ENCODE measurements at regions not wholly inside any gene's neighbourhood (a gene's known extent, or its start where the extent isn't known, plus 50 kb on each side); places are given as distances from the start of the nearest gene placed in this dataset.

- no peaks in the 10 kb centered on the region for H3K79me1 ChIP-seq (replicated peaks; ENCODE audit: low read length, poor library complexity, severe bottlenecking)
- WGBS = 80% methylated on average over 3 of the region's 4 CpGs
- no peak overlapping the region for H4K8ac ChIP-seq (ENCODE audit: low read length)
- H3K9ac ChIP-seq (ENCODE audit: low read length) = no peak overlapping the region
- H3K27me3 ChIP-seq (ENCODE audit: control insufficient read depth in 1 of 2, insufficient read depth in 1 of 2, low read length in 2 of 2) = peaks cover 0 to 8% of the 10 kb centered on the region in 2 experiments
- H3K36me3 ChIP-seq (ENCODE audit: control insufficient read depth in 1 of 2, insufficient read depth in 2 of 2, low read depth in 1 of 2, low read length in 2 of 2) = no peaks in the 10 kb centered on the region
- H2AK5ac ChIP-seq (ENCODE audit: low read length, severe bottlenecking) = no peak overlapping the region
- no peak overlapping the region for H3K18ac ChIP-seq (ENCODE audit: low read depth in 1 of 2, low read length in 2 of 2)
- H2BK120ac ChIP-seq (ENCODE audit: low read depth, low read length) = no peak overlapping the region
- H3K23ac ChIP-seq (ENCODE audit: low read length in 2 of 2) = no peak overlapping the region
- no peak overlapping the region for H2BK12ac ChIP-seq (ENCODE audit: low read length in 2 of 2)
- H3K9me3 ChIP-seq (ENCODE audit: control insufficient read depth, low read length) = no peaks in the 10 kb centered on the region
- no peak overlapping the region for H2BK5ac ChIP-seq (ENCODE audit: low read depth, low read length, poor library complexity, severe bottlenecking)
- H3K4me2 ChIP-seq (ENCODE audit: low read length, poor library complexity, severe bottlenecking) = no peak overlapping the region
- H4K91ac ChIP-seq (ENCODE audit: low read length) = no peak overlapping the region
- no peak overlapping the region for H2AFZ ChIP-seq (ENCODE audit: low read depth, low read length)
- no peak overlapping the region for H3K4ac ChIP-seq (ENCODE audit: low read depth in 1 of 2, low read length in 2 of 2)
- H3K14ac ChIP-seq (ENCODE audit: low read length in 2 of 2) = no peak overlapping the region
- no peak overlapping the region for H3K4me3 ChIP-seq (ENCODE audit: insufficient read depth in 1 of 2, low read depth in 1 of 2, low read length in 2 of 2)
- peaks cover 7% of the 10 kb centered on the region for H3K4me1 ChIP-seq (ENCODE audit: control insufficient read depth, insufficient read depth, low read depth, low read length)
- no peak overlapping the region for H2BK15ac ChIP-seq (ENCODE audit: low read depth, poor library complexity, severe bottlenecking)
- no peak for DNase-seq
- no peak overlapping the region for H3K27ac ChIP-seq (ENCODE audit: low read length, poor library complexity, severe bottlenecking)
Measured at GRCh38 chr6:4289770-4290320, 154.5 kb upstream of the ECI2 start.

- Histone ChIP-seq H2BK5ac (ENCODE audit: low read depth, low read length, poor library complexity, severe bottlenecking) (no peak overlapping the region), H4K8ac (ENCODE audit: low read length) (no peak overlapping the region), H3K27ac (ENCODE audit: low read length, poor library complexity, severe bottlenecking) (no peak overlapping the region), H2BK120ac (ENCODE audit: low read depth, low read length) (no peak overlapping the region), H3K4me2 (ENCODE audit: low read length, poor library complexity, severe bottlenecking) (no peak overlapping the region), H3K14ac (ENCODE audit: low read length in 2 of 2) (no peak overlapping the region), H3K23ac (ENCODE audit: low read length in 2 of 2) (no peak overlapping the region), H3K36me3 (ENCODE audit: control insufficient read depth in 1 of 2, insufficient read depth in 2 of 2, low read depth in 1 of 2, low read length in 2 of 2) (no peaks in the 10 kb centered on the region), H3K4me3 (ENCODE audit: insufficient read depth in 1 of 2, low read depth in 1 of 2, low read length in 2 of 2) (no peak overlapping the region), H3K79me1 (replicated peaks; ENCODE audit: low read length, poor library complexity, severe bottlenecking) (no peaks in the 10 kb centered on the region), H3K9me3 (ENCODE audit: control insufficient read depth, low read length) (no peaks in the 10 kb centered on the region), H3K4me1 (ENCODE audit: control insufficient read depth, insufficient read depth, low read depth, low read length) (peaks cover 7% of the 10 kb centered on the region), H2AK5ac (ENCODE audit: low read length, severe bottlenecking) (no peak overlapping the region), H3K18ac (ENCODE audit: low read depth in 1 of 2, low read length in 2 of 2) (peak overlapping the region in 1 of 2 experiments; percentile 37), H4K91ac (ENCODE audit: low read length) (no peak overlapping the region), H2BK12ac (ENCODE audit: low read length in 2 of 2) (no peak overlapping the region), H2AFZ (ENCODE audit: low read depth, low read length) (no peak overlapping the region), H3K9ac (ENCODE audit: low read length) (no peak overlapping the region), H2BK15ac (ENCODE audit: low read depth, poor library complexity, severe bottlenecking) (no peak overlapping the region), H3K4ac (ENCODE audit: low read depth in 1 of 2, low read length in 2 of 2) (no peak overlapping the region), H3K27me3 (ENCODE audit: control insufficient read depth in 1 of 2, insufficient read depth in 1 of 2, low read length in 2 of 2) (peaks cover 10 to 12% of the 10 kb centered on the region in 2 experiments)
- no peak for DNase-seq
- WGBS = 67% methylated on average over 10 of the region's 11 CpGs
Measured at GRCh38 chr6:4287811-4288244, 152.5 kb upstream of the ECI2 start.

- Histone ChIP-seq H2BK15ac (ENCODE audit: low read depth, poor library complexity, severe bottlenecking) (no peak overlapping the region), H3K36me3 (ENCODE audit: control insufficient read depth in 1 of 2, insufficient read depth in 2 of 2, low read depth in 1 of 2, low read length in 2 of 2) (no peaks in the 10 kb centered on the region), H3K9ac (ENCODE audit: low read length) (no peak overlapping the region), H2AK5ac (ENCODE audit: low read length, severe bottlenecking) (no peak overlapping the region), H2BK120ac (ENCODE audit: low read depth, low read length) (no peak overlapping the region), H3K18ac (ENCODE audit: low read depth in 1 of 2, low read length in 2 of 2) (no peak overlapping the region), H2BK5ac (ENCODE audit: low read depth, low read length, poor library complexity, severe bottlenecking) (no peak overlapping the region), H3K27ac (ENCODE audit: low read length, poor library complexity, severe bottlenecking) (no peak overlapping the region), H3K9me3 (ENCODE audit: control insufficient read depth, low read length) (no peaks in the 10 kb centered on the region), H4K91ac (ENCODE audit: low read length) (no peak overlapping the region), H3K4ac (ENCODE audit: low read depth in 1 of 2, low read length in 2 of 2) (no peak overlapping the region), H3K4me2 (ENCODE audit: low read length, poor library complexity, severe bottlenecking) (no peak overlapping the region), H2BK12ac (ENCODE audit: low read length in 2 of 2) (no peak overlapping the region), H4K8ac (ENCODE audit: low read length) (no peak overlapping the region), H3K23ac (ENCODE audit: low read length in 2 of 2) (no peak overlapping the region), H3K27me3 (ENCODE audit: control insufficient read depth in 1 of 2, insufficient read depth in 1 of 2, low read length in 2 of 2) (peaks cover 10 to 16% of the 10 kb centered on the region in 2 experiments), H2AFZ (ENCODE audit: low read depth, low read length) (no peak overlapping the region), H3K4me3 (ENCODE audit: insufficient read depth in 1 of 2, low read depth in 1 of 2, low read length in 2 of 2) (no peak overlapping the region), H3K14ac (ENCODE audit: low read length in 2 of 2) (no peak overlapping the region), H3K4me1 (ENCODE audit: control insufficient read depth, insufficient read depth, low read depth, low read length) (peaks cover 6% of the 10 kb centered on the region), H3K79me1 (replicated peaks; ENCODE audit: low read length, poor library complexity, severe bottlenecking) (no peaks in the 10 kb centered on the region)
- no peak for DNase-seq
- 92% methylated on average over 7 of the region's 7 CpGs for WGBS
Measured at GRCh38 chr6:4287372-4287771, 152.0 kb upstream of the ECI2 start.

GRCh38 chr6:4282926-4283325 is 147.6 kb upstream of the ECI2 start:
- Histone ChIP-seq H2BK5ac (ENCODE audit: low read depth, low read length, poor library complexity, severe bottlenecking) (no peak overlapping the region), H2AK5ac (ENCODE audit: low read length, severe bottlenecking) (no peak overlapping the region), H3K4me1 (ENCODE audit: control insufficient read depth, insufficient read depth, low read depth, low read length) (peaks cover 11% of the 10 kb centered on the region), H3K14ac (ENCODE audit: low read length in 2 of 2) (no peak overlapping the region), H2BK12ac (ENCODE audit: low read length in 2 of 2) (no peak overlapping the region), H3K9ac (ENCODE audit: low read length) (no peak overlapping the region), H2BK120ac (ENCODE audit: low read depth, low read length) (no peak overlapping the region), H3K23ac (ENCODE audit: low read length in 2 of 2) (no peak overlapping the region), H2AFZ (ENCODE audit: low read depth, low read length) (no peak overlapping the region), H3K4me2 (ENCODE audit: low read length, poor library complexity, severe bottlenecking) (no peak overlapping the region), H3K4me3 (ENCODE audit: insufficient read depth in 1 of 2, low read depth in 1 of 2, low read length in 2 of 2) (no peak overlapping the region), H3K27me3 (ENCODE audit: control insufficient read depth in 1 of 2, insufficient read depth in 1 of 2, low read length in 2 of 2) (peaks cover 19 to 31% of the 10 kb centered on the region in 2 experiments), H3K4ac (ENCODE audit: low read depth in 1 of 2, low read length in 2 of 2) (no peak overlapping the region), H3K27ac (ENCODE audit: low read length, poor library complexity, severe bottlenecking) (no peak overlapping the region), H3K79me1 (replicated peaks; ENCODE audit: low read length, poor library complexity, severe bottlenecking) (no peaks in the 10 kb centered on the region), H4K8ac (ENCODE audit: low read length) (no peak overlapping the region), H3K18ac (ENCODE audit: low read depth in 1 of 2, low read length in 2 of 2) (no peak overlapping the region), H2BK15ac (ENCODE audit: low read depth, poor library complexity, severe bottlenecking) (no peak overlapping the region), H4K91ac (ENCODE audit: low read length) (no peak overlapping the region), H3K36me3 (ENCODE audit: control insufficient read depth in 1 of 2, insufficient read depth in 2 of 2, low read depth in 1 of 2, low read length in 2 of 2) (no peaks in the 10 kb centered on the region), H3K9me3 (ENCODE audit: control insufficient read depth, low read length) (no peaks in the 10 kb centered on the region)
- 64% methylated on average over 4 of the region's 4 CpGs for WGBS
- DNase-seq = no peak

Data from mesenchymal stem cell (in vitro differentiated cells and primary cell).